ENCODE measurements at regions not wholly inside any gene's neighbourhood (a gene's known extent, or its start where the extent isn't known, plus 50 kb on each side); places are given as distances from the start of the nearest gene placed in this dataset.

- TF ChIP-seq CTCF (IDR thresholded peaks at IDR 0.05) (0 out of 2 replicates have a peak, but pooled peaks have one; percentile 10), CHD2 (IDR thresholded peaks at IDR 0.05; ENCODE audit: low read length, partially characterized antibody) (no peak), SMC3 (IDR thresholded peaks at IDR 0.05; ENCODE audit: low read depth, low read length) (no peak), NFIC (IDR thresholded peaks at IDR 0.05; ENCODE audit: borderline replicate concordance) (no peak), POLR2AphosphoS5 (IDR thresholded peaks at IDR 0.05; ENCODE audit: low read depth, low read length) (no peak)
Measured at GRCh38 chr14:35959835-35960234, 133.7 kb downstream of the BRMS1L start.
